K562 (cell line): ENCODE measurements at regions not wholly inside any gene's neighbourhood (a gene's known extent, or its start where the extent isn't known, plus 50 kb on each side); places are given as distances from the start of the nearest gene placed in this dataset.

Experiments used
- ATAC-seq: fragments of 200-7000 bp; cut with Tn5 transposase; 3 replicates; pipeline ENCODE4 v1.9.1; 2020; ENCODE audit warnings: moderate library complexity
- BruUV-seq: library from RNA; stranded (reverse); fragments of 400-500 nt; replicated peaks from 2 replicates; lab custom pipeline; 2021; lab: Mats Ljungman, UMichigan
- CTCF ChIA-PET: fragments of 300-600 bp; formaldehyde crosslinking; extraction: SDS; loops from one replicate; lab custom pipeline; 2021; ENCODE audit warnings: low intra/inter-chr PET ratio; lab: Yijun Ruan, JAX
- POLR2A ChIA-PET: fragments of 300-600, 350-650 bp; sonication (Branson Sonifier 250); formaldehyde crosslinking; extraction: SDS; loops from one replicate; lab custom pipeline; 2021; ENCODE audit warnings: antibody characterized with exemption, inconsistent platforms; lab: Yijun Ruan, JAX
- DNase-seq, 4 experiments: peaks; one replicate each; pipeline versions ENCODE4 v3.0.0 to v3.0.0-alpha.2; 2011 to 2018; ENCODE audit warnings: low spot score in 3 of 4, mixed read lengths in 3 of 4; ENCODE audit errors: extremely low read depth in 1 of 4
- FAIRE-seq: peaks from 2 replicates; lab custom pipeline; 2011; peaks lifted over from hg19 to GRCh38; lab: Jason Lieb, UNC
- H2AFZ ChIP-seq: 2 replicates; pipeline ENCODE4 v1.6.0; 2011; ENCODE audit warnings: low read depth, low read length, control low read depth, inconsistent platforms
- H3K27ac ChIP-seq: fragments of 200-600 bp; 3 replicates; pipeline ENCODE4 v1.8.0; 2011; ENCODE audit warnings: low read depth, mild to moderate bottlenecking, control low read depth, inconsistent platforms, low read length, moderate library complexity, mixed read lengths; ENCODE audit errors: extremely low read depth
- H3K27me3 ChIP-seq, 2 experiments: fragments of 300-600 bp in 1 of 2; 2 replicates in 1 of 2; 3 replicates in 1 of 2; pipeline versions ENCODE4 v1.6.0 to v1.8.0; 2011; ENCODE audit warnings: inconsistent platforms in 2 of 2, low read length in 2 of 2, mild to moderate bottlenecking in 1 of 2, mixed read lengths in 1 of 2, moderate library complexity in 1 of 2; ENCODE audit not compliant: control insufficient read depth in 2 of 2, insufficient read depth in 2 of 2
- H3K36me3 ChIP-seq: fragments of 300-600 bp; 3 replicates; pipeline ENCODE4 v1.8.0; 2011; ENCODE audit warnings: mild to moderate bottlenecking, low read length, inconsistent platforms; ENCODE audit not compliant: control insufficient read depth, insufficient read depth
- H3K4me1 ChIP-seq, 2 experiments: fragments of 200-600 bp in 1 of 2; replicated peaks in 1 of 2; 2 replicates in 1 of 2; 3 replicates in 1 of 2; pipeline versions ENCODE4 v1.5.1 to v1.8.0; 2011; ENCODE audit warnings: inconsistent platforms in 2 of 2, low read length in 2 of 2, mild to moderate bottlenecking in 1 of 2, mixed read lengths in 1 of 2, moderate library complexity in 1 of 2; ENCODE audit not compliant: control insufficient read depth in 2 of 2, insufficient read depth in 2 of 2
- H3K4me2 ChIP-seq: 2 replicates; pipeline ENCODE4 v1.6.1; 2011; ENCODE audit warnings: low read length, control low read depth, inconsistent platforms, mixed read lengths; ENCODE audit not compliant: insufficient read depth
- H3K4me3 ChIP-seq: fragments of 200-600 bp; sonication (generic), shearing (Covaris generic); 2 replicates; pipeline ENCODE4 v1.5.1; 2016; ENCODE audit warnings: control low read depth, inconsistent platforms
- H3K79me2 ChIP-seq: fragments of 200-600 bp; 3 replicates; pipeline ENCODE4 v1.8.0; 2011; ENCODE audit warnings: low read length, inconsistent platforms; ENCODE audit not compliant: control insufficient read depth, insufficient read depth
- H3K9ac ChIP-seq, 2 experiments: 2 replicates each; pipeline versions ENCODE4 v1.6.0 to v1.6.1; 2011; ENCODE audit warnings: low read depth in 2 of 2, low read length in 2 of 2, control low read depth in 1 of 2, inconsistent platforms in 1 of 2, mild to moderate bottlenecking in 1 of 2, mixed read lengths in 1 of 2; ENCODE audit not compliant: insufficient read depth in 1 of 2
- H3K9me1 ChIP-seq: one replicate; pipeline ENCODE4 v1.6.0; 2011; ENCODE audit warnings: inconsistent platforms, mild to moderate bottlenecking, low read length, moderate library complexity; ENCODE audit not compliant: control insufficient read depth, insufficient read depth
- H3K9me3 ChIP-seq: replicated peaks from 2 replicates; pipeline ENCODE4 v1.5.1; 2011; ENCODE audit warnings: low read depth, low read length, inconsistent platforms; ENCODE audit not compliant: control insufficient read depth, insufficient read depth
- H4K20me1 ChIP-seq: replicated peaks from 2 replicates; pipeline ENCODE4 v1.6.1; 2011; ENCODE audit warnings: low read length, inconsistent platforms, mixed read lengths; ENCODE audit not compliant: control insufficient read depth, insufficient read depth
- HNRNPL ChIP-seq: fragments of 200-400 bp; formaldehyde crosslinking; IDR thresholded peaks from 2 replicates; pipeline ENCODE4 v1.6.1; 2017; ENCODE audit warnings: low read depth, mild to moderate bottlenecking, low read length
- NR2C1 ChIP-seq, 2 experiments: fragments of 450-650 bp; IDR thresholded peaks; 2 replicates each; pipeline ENCODE4 v1.6.1; 2017; ENCODE audit warnings: mild to moderate bottlenecking in 2 of 2, antibody characterized with exemption in 1 of 2, inconsistent platforms in 1 of 2, missing compliant biosample characterization in 1 of 2, missing genetic modification characterization in 1 of 2
- ZKSCAN8 ChIP-seq: fragments of 200-800 bp; sonication (Bioruptor generic); IDR thresholded peaks from 2 replicates; pipeline ENCODE4 v1.6.1; 2016; ENCODE audit warnings: missing genetic modification characterization, missing compliant biosample characterization
- WGBS: fragments of 100-300 bp; shearing (Covaris generic); methylation state at CpG from one replicate; pipeline ENCODE4 v1.1.6; 2016; ENCODE audit warnings: low coverage, mixed read lengths; ENCODE audit not compliant: insufficient coverage; ENCODE audit errors: missing lambda C conversion rate; 5-methylcytosine and 5-hydroxymethylcytosine counted together
- in situ Hi-C: fragments of 300-500 bp; cut with MboI; formaldehyde crosslinking; loops from 4 replicates; pipeline ENCODE4 v1.15.0; 2018; ENCODE audit warnings: inconsistent platforms, mixed read lengths
- intact Hi-C: fragments of 100-400 bp; cut with micrococcal nuclease; formaldehyde crosslinking; loops from 2 replicates; pipeline ENCODE4 v1.14.2; 2022
- TF ChIP-seq, protein P1 (sequence below): fragments of 250-450 bp; sonication (Bioruptor Pico); IDR thresholded peaks from 2 replicates; pipeline ENCODE4 v1.8.0; 2022; ENCODE audit warnings: inconsistent platforms, mild to moderate bottlenecking, moderate library complexity, borderline replicate concordance
- TF ChIP-seq, protein P2 (sequence below): fragments of 250-450 bp; sonication (Bioruptor Pico); IDR thresholded peaks from 2 replicates; pipeline ENCODE4 v1.4.0; 2020
- TF ChIP-seq, protein P3 (sequence below): fragments of 200-600 bp; sonication (generic); IDR thresholded peaks from one replicate; pipeline ENCODE4 v1.6.1; 2012; ENCODE audit warnings: mild to moderate bottlenecking, low read depth, low read length, inconsistent platforms
- TF ChIP-seq, protein P4 (sequence below), 2 experiments: fragments of 450-650 bp in 1 of 2; sonication (generic) in 1 of 2; formaldehyde crosslinking; conservative IDR thresholded peaks; 2 replicates each; pipeline versions ENCODE4 v1.4.0 to v1.8.1; 2020 to 2022; ENCODE audit warnings: mild to moderate bottlenecking in 1 of 2, missing genetic modification reagents in 1 of 2

DNA sequence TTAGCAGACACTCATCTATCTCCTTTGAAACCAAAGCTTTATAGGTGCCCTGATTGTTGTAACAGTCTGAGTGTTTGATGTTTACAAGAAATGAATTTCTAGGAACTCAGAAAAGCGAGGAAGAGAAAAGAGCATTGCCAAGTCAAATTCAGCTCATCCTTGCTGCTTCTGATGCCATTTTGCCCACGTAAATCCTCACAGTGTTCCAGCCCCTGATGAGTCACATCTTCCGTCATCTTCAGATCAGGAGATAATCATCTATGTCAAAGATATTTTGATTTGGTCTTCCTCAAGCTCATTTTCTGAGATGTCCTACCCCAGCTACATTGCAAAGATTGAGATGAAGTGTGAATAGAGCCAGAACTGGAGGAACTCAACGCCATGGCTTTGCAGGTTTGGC lies 426.2 kb downstream of the BMP2 start:
- H3K4me2 ChIP-seq, result no peak overlapping the region
- H3K36me3 ChIP-seq, result no peaks in the 10 kb centered on the region
- no peaks in the 10 kb centered on the region for H3K9me1 ChIP-seq
- ChIA-PET CTCF (no interaction called here), POLR2A (no interaction called here)
- no peak for FAIRE-seq
- no peak for ATAC-seq
- intact Hi-C loops, result no loop called here
- in situ Hi-C loops, result no loop called here
- BruUV-seq, result no TSS peak
- no peaks in the 10 kb centered on the region for H4K20me1 ChIP-seq
- no peaks in the 10 kb centered on the region for H3K79me2 ChIP-seq
- H3K4me1 ChIP-seq, result no peaks in the 10 kb centered on the region
- H3K27me3 ChIP-seq, result no peaks in the 10 kb centered on the region
- H3K27ac ChIP-seq, result no peak overlapping the region
- 0% methylated on average over 4 of the region's 4 CpGs for WGBS
- H2AFZ ChIP-seq, result no peak overlapping the region
- no peaks in the 10 kb centered on the region for H3K9me3 ChIP-seq
- no peak for DNase-seq
- no peak overlapping the region for H3K9ac ChIP-seq
- H3K4me3 ChIP-seq, result no peak overlapping the region
- TF ChIP-seq, protein P1, sequence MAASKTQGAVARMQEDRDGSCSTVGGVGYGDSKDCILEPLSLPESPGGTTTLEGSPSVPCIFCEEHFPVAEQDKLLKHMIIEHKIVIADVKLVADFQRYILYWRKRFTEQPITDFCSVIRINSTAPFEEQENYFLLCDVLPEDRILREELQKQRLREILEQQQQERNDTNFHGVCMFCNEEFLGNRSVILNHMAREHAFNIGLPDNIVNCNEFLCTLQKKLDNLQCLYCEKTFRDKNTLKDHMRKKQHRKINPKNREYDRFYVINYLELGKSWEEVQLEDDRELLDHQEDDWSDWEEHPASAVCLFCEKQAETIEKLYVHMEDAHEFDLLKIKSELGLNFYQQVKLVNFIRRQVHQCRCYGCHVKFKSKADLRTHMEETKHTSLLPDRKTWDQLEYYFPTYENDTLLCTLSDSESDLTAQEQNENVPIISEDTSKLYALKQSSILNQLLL (CRISPR knock-in tag), result no peak
- TF ChIP-seq ZKSCAN8 (CRISPR knock-in tag), result no peak
- TF ChIP-seq HNRNPL, result no peak
- TF ChIP-seq NR2C1 (IDR thresholded peaks at IDR 0.05), result no peak
- TF ChIP-seq NR2C1 (tag; IDR thresholded peaks at IDR 0.05), result no peak
- TF ChIP-seq, protein P2, sequence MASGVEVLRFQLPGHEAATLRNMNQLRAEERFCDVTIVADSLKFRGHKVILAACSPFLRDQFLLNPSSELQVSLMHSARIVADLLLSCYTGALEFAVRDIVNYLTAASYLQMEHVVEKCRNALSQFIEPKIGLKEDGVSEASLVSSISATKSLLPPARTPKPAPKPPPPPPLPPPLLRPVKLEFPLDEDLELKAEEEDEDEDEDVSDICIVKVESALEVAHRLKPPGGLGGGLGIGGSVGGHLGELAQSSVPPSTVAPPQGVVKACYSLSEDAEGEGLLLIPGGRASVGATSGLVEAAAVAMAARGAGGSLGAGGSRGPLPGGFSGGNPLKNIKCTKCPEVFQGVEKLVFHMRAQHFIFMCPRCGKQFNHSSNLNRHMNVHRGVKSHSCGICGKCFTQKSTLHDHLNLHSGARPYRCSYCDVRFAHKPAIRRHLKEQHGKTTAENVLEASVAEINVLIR (CRISPR knock-in tag), result no peak
- TF ChIP-seq, protein P3, sequence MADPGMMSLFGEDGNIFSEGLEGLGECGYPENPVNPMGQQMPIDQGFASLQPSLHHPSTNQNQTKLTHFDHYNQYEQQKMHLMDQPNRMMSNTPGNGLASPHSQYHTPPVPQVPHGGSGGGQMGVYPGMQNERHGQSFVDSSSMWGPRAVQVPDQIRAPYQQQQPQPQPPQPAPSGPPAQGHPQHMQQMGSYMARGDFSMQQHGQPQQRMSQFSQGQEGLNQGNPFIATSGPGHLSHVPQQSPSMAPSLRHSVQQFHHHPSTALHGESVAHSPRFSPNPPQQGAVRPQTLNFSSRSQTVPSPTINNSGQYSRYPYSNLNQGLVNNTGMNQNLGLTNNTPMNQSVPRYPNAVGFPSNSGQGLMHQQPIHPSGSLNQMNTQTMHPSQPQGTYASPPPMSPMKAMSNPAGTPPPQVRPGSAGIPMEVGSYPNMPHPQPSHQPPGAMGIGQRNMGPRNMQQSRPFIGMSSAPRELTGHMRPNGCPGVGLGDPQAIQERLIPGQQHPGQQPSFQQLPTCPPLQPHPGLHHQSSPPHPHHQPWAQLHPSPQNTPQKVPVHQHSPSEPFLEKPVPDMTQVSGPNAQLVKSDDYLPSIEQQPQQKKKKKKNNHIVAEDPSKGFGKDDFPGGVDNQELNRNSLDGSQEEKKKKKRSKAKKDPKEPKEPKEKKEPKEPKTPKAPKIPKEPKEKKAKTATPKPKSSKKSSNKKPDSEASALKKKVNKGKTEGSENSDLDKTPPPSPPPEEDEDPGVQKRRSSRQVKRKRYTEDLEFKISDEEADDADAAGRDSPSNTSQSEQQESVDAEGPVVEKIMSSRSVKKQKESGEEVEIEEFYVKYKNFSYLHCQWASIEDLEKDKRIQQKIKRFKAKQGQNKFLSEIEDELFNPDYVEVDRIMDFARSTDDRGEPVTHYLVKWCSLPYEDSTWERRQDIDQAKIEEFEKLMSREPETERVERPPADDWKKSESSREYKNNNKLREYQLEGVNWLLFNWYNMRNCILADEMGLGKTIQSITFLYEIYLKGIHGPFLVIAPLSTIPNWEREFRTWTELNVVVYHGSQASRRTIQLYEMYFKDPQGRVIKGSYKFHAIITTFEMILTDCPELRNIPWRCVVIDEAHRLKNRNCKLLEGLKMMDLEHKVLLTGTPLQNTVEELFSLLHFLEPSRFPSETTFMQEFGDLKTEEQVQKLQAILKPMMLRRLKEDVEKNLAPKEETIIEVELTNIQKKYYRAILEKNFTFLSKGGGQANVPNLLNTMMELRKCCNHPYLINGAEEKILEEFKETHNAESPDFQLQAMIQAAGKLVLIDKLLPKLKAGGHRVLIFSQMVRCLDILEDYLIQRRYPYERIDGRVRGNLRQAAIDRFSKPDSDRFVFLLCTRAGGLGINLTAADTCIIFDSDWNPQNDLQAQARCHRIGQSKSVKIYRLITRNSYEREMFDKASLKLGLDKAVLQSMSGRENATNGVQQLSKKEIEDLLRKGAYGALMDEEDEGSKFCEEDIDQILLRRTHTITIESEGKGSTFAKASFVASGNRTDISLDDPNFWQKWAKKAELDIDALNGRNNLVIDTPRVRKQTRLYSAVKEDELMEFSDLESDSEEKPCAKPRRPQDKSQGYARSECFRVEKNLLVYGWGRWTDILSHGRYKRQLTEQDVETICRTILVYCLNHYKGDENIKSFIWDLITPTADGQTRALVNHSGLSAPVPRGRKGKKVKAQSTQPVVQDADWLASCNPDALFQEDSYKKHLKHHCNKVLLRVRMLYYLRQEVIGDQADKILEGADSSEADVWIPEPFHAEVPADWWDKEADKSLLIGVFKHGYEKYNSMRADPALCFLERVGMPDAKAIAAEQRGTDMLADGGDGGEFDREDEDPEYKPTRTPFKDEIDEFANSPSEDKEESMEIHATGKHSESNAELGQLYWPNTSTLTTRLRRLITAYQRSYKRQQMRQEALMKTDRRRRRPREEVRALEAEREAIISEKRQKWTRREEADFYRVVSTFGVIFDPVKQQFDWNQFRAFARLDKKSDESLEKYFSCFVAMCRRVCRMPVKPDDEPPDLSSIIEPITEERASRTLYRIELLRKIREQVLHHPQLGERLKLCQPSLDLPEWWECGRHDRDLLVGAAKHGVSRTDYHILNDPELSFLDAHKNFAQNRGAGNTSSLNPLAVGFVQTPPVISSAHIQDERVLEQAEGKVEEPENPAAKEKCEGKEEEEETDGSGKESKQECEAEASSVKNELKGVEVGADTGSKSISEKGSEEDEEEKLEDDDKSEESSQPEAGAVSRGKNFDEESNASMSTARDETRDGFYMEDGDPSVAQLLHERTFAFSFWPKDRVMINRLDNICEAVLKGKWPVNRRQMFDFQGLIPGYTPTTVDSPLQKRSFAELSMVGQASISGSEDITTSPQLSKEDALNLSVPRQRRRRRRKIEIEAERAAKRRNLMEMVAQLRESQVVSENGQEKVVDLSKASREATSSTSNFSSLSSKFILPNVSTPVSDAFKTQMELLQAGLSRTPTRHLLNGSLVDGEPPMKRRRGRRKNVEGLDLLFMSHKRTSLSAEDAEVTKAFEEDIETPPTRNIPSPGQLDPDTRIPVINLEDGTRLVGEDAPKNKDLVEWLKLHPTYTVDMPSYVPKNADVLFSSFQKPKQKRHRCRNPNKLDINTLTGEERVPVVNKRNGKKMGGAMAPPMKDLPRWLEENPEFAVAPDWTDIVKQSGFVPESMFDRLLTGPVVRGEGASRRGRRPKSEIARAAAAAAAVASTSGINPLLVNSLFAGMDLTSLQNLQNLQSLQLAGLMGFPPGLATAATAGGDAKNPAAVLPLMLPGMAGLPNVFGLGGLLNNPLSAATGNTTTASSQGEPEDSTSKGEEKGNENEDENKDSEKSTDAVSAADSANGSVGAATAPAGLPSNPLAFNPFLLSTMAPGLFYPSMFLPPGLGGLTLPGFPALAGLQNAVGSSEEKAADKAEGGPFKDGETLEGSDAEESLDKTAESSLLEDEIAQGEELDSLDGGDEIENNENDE, result no peak
- TF ChIP-seq, protein P4, sequence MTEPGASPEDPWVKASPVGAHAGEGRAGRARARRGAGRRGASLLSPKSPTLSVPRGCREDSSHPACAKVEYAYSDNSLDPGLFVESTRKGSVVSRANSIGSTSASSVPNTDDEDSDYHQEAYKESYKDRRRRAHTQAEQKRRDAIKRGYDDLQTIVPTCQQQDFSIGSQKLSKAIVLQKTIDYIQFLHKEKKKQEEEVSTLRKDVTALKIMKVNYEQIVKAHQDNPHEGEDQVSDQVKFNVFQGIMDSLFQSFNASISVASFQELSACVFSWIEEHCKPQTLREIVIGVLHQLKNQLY (CRISPR knock-in tag; conservative IDR thresholded peaks at IDR 0.05), result no peak
